Mesothelial cell of epicardium (in vitro differentiated cells): ENCODE measurements at regions not wholly inside any gene's neighbourhood (a gene's known extent, or its start where the extent isn't known, plus 50 kb on each side); places are given as distances from the start of the nearest gene placed in this dataset.
"Not testable (repeated sequence)": the region's sequence is repeated elsewhere in the genome, so short reads cannot be mapped to it uniquely, and the experiment has no call there.

Experiments used
- DNase-seq, 2 experiments: peaks; one replicate each; pipeline ENCODE4 v3.0.0; 2021; ENCODE audit warnings: low spot score in 2 of 2; ENCODE audit not compliant: unreplicated experiment in 2 of 2
- H3K27ac Mint-ChIP-seq: 2 replicates; pipeline ENCODE4 v1.8.0; 2021; ENCODE audit warnings: mixed read lengths
- H3K27me3 Mint-ChIP-seq: 2 replicates; pipeline ENCODE4 v1.8.0; 2021; ENCODE audit warnings: low read depth, mixed read lengths
- H3K36me3 Mint-ChIP-seq: 2 replicates; pipeline ENCODE4 v1.8.0; 2021; ENCODE audit warnings: mixed read lengths
- H3K4me1 Mint-ChIP-seq: 2 replicates; pipeline ENCODE4 v1.8.0; 2021; ENCODE audit warnings: mixed read lengths
- H3K4me3 Mint-ChIP-seq: 2 replicates; pipeline ENCODE4 v1.8.0; 2021; ENCODE audit warnings: mild to moderate bottlenecking, moderate library complexity, mixed read lengths
- H3K9me3 Mint-ChIP-seq: 2 replicates; pipeline ENCODE4 v1.8.0; 2021; ENCODE audit warnings: mixed read lengths
- CTCF ChIP-seq: fragments of 200-600 bp; sonication (generic); IDR thresholded peaks from one replicate; pipeline ENCODE4 v1.5.0; 2021; ENCODE audit warnings: antibody characterized with exemption; ENCODE audit not compliant: unreplicated experiment

- DNase-seq = no peak
- TF ChIP-seq CTCF = no peak
- Mint-ChIP-seq H3K4me3 (no peak overlapping the region), H3K27ac (no peak overlapping the region), H3K9me3 (no peaks in the 10 kb centered on the region), H3K4me1 (peaks cover 5% of the 10 kb centered on the region), H3K27me3 (no peaks in the 10 kb centered on the region), H3K36me3 (no peaks in the 10 kb centered on the region)
Measured at GRCh38 chr15:47066392-47066791, 650.9 kb upstream of the SEMA6D start.

GRCh38 chr15:47077846-47078245, 639.5 kb upstream of the SEMA6D start:
- H3K27me3 Mint-ChIP-seq, H3K4me1 Mint-ChIP-seq, H3K9me3 Mint-ChIP-seq, DNase-seq, H3K36me3 Mint-ChIP-seq, H3K27ac Mint-ChIP-seq, H3K4me3 Mint-ChIP-seq: not testable (repeated sequence)

GRCh38 chr15:47095833-47096232, 621.5 kb upstream of the SEMA6D start:
- DNase-seq = no peak
- no peaks in the 10 kb centered on the region for H3K4me1 Mint-ChIP-seq
- H3K27me3 Mint-ChIP-seq = no peaks in the 10 kb centered on the region
- no peak overlapping the region for H3K4me3 Mint-ChIP-seq
- peaks cover 19% of the 10 kb centered on the region for H3K9me3 Mint-ChIP-seq
- peaks cover 3% of the 10 kb centered on the region for H3K36me3 Mint-ChIP-seq
- TF ChIP-seq CTCF = no peak
- no peak overlapping the region for H3K27ac Mint-ChIP-seq

- not testable (repeated sequence) for H3K27me3 Mint-ChIP-seq, H3K9me3 Mint-ChIP-seq, DNase-seq, H3K4me1 Mint-ChIP-seq, H3K36me3 Mint-ChIP-seq, H3K27ac Mint-ChIP-seq, H3K4me3 Mint-ChIP-seq
Measured at GRCh38 chr15:47098526-47098925, 618.8 kb upstream of the SEMA6D start.

GRCh38 chr15:47099801-47100200, 617.5 kb upstream of the SEMA6D start:
- H3K4me3 Mint-ChIP-seq = not testable (repeated sequence)

GRCh38 chr15:47108800-47109199, 608.5 kb upstream of the SEMA6D start:
- H3K4me1 Mint-ChIP-seq = not testable (repeated sequence)

More at GRCh38 chr15:47099801-47100200, 617.5 kb upstream of the SEMA6D start:
- not testable (repeated sequence) for DNase-seq, H3K9me3 Mint-ChIP-seq, H3K36me3 Mint-ChIP-seq, H3K4me1 Mint-ChIP-seq, H3K27ac Mint-ChIP-seq, H3K27me3 Mint-ChIP-seq

GRCh38 chr15:47116698-47117097, 600.6 kb upstream of the SEMA6D start:
- H3K4me1 Mint-ChIP-seq = no peaks in the 10 kb centered on the region
- H3K9me3 Mint-ChIP-seq = peaks cover 33% of the 10 kb centered on the region
- peak; percentile 67 for TF ChIP-seq CTCF
- no peak overlapping the region for H3K27ac Mint-ChIP-seq
- H3K36me3 Mint-ChIP-seq = peaks cover 2% of the 10 kb centered on the region
- no peak overlapping the region for H3K4me3 Mint-ChIP-seq
- no peak for DNase-seq
- H3K27me3 Mint-ChIP-seq = no peaks in the 10 kb centered on the region

More at GRCh38 chr15:47108800-47109199, 608.5 kb upstream of the SEMA6D start:
- H3K27me3 Mint-ChIP-seq, H3K36me3 Mint-ChIP-seq, DNase-seq, H3K4me3 Mint-ChIP-seq, H3K27ac Mint-ChIP-seq: not testable (repeated sequence)
- peaks cover 25% of the 10 kb centered on the region for H3K9me3 Mint-ChIP-seq

- Mint-ChIP-seq H3K36me3 (peaks cover 2% of the 10 kb centered on the region), H3K4me1 (no peaks in the 10 kb centered on the region), H3K9me3 (peaks cover 42% of the 10 kb centered on the region), H3K4me3 (no peak overlapping the region), H3K27ac (no peak overlapping the region), H3K27me3 (no peaks in the 10 kb centered on the region)
- DNase-seq = no peak
- no peak for TF ChIP-seq CTCF
Measured at GRCh38 chr15:47119349-47119748, 598.0 kb upstream of the SEMA6D start.
